ENCODE measurements at regions not wholly inside any gene's neighbourhood (a gene's known extent, or its start where the extent isn't known, plus 50 kb on each side); places are given as distances from the start of the nearest gene placed in this dataset.

DNA sequence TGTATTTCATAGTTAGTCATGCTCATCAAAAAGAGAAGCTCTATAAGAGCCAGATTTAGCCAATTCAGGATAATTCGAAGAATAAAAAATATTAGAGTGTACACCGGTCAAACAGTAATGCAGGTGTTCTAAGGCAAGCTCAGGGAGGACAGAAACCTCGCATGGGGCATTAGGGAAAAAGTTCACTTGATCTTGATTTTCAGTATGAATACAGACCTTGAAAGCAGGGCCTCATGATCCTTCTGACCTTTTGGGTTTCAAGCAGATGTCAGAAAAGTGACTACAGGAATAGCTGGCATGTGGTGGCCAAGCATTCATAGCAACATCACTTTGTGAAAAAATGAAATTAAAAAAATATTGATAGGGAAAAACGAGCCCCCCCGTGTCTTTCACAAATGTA, 394.9 kb downstream of the KIF4B start:
- no peak for DNase-seq (ENCODE audit: extremely low read depth, low read depth)
- TF ChIP-seq, protein P1, sequence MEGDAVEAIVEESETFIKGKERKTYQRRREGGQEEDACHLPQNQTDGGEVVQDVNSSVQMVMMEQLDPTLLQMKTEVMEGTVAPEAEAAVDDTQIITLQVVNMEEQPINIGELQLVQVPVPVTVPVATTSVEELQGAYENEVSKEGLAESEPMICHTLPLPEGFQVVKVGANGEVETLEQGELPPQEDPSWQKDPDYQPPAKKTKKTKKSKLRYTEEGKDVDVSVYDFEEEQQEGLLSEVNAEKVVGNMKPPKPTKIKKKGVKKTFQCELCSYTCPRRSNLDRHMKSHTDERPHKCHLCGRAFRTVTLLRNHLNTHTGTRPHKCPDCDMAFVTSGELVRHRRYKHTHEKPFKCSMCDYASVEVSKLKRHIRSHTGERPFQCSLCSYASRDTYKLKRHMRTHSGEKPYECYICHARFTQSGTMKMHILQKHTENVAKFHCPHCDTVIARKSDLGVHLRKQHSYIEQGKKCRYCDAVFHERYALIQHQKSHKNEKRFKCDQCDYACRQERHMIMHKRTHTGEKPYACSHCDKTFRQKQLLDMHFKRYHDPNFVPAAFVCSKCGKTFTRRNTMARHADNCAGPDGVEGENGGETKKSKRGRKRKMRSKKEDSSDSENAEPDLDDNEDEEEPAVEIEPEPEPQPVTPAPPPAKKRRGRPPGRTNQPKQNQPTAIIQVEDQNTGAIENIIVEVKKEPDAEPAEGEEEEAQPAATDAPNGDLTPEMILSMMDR (IDR thresholded peaks at IDR 0.05; ENCODE audit: low read depth, low read length), result no peak

DNA sequence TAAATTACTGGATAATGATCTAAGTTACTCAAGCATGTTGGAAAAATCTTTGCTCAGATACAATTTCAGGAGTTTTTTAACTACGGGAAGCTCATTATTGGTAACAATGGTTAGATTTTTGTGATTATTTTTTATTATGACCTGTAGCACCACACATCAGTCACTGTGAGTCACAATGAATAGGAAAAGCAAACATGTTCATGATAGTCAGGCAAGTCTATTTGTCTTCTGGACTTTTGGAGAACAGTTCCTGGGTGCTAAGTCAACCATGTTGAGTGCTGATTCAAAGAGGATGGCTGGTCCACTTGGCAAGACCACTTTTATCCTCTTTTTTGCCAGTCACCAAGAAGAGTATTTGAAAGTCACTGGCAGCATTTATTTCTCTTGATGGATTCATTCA, 403.2 kb downstream of the KIF4B start:
- DNase-seq (ENCODE audit: extremely low read depth, low read depth), result no peak
- TF ChIP-seq, protein P1 (IDR thresholded peaks at IDR 0.05; ENCODE audit: low read depth, low read length), result no peak

DNA sequence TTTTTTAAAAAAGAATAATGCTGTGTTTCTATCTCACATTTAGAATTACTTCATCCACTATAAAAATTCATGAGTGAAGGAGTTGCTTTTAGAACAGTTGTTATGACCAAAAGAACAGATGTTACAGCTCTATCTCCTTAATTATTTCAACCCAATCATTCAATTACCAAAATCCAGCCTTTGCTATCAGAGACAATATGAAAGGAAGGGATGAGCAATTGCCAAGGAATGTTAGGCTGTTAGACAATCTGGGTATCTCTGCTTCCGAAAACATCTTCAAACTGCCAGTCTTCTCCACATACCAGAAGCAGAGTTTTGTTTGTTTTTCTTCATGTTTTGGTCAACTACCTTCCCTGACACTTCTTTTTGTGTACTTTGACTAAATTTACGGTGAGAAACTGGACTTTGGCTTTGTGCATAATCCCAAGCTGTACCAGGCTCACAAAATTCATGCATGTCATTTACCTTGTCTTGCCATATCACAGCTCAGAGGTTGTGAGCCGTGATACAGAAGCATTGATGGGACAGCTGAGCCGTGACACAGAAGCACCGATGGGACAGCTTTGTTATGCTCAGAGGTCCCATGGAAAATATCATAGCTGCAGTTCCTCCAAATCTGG, 405.5 kb downstream of the KIF4B start:
- TF ChIP-seq, protein P1 (IDR thresholded peaks at IDR 0.05; ENCODE audit: low read depth, low read length), result no peak
- no peak for DNase-seq (ENCODE audit: extremely low read depth, low read depth)

DNA sequence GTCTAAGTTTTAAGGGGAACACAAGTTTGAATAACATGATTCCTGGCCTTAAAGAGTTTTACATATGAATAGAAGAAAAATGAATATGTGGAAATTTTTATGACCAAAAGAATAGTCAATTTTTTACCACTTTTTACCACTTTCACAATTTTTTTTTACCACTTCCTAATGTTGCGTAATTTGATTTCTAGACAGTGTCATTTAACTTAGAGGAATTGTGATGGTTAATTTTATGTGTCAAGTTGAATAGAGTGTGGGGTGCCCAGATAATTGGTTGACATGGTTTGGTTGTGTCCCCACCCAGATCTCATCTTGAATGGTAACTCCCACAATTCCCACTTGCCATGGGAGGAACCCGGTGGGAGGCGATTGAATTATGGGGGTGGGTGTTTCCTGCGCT, 416.6 kb downstream of the KIF4B start:
- no peak for DNase-seq (ENCODE audit: extremely low read depth, low read depth)
- TF ChIP-seq, protein P1 (IDR thresholded peaks at IDR 0.05; ENCODE audit: low read depth, low read length), result no peak

DNA sequence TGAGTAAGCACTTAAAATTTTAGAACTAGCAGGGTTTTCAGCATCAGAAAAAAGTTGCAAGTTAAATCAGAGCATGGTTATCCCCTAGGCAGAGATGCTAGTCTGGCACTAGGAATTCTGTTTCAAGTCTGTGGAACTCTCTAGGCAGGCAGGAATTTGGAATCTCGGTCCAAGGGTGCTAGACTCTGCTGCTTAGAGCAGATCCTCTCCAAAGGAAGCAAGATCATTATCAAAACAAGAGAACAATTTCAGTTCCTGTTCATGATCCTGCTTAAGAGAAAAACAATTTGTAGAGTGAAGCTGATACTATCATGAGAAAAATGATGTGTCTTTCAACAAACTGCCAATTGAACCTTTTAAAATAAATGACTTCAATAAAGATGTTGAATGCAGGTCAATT, 420.7 kb downstream of the KIF4B start:
- DNase-seq (ENCODE audit: extremely low read depth, low read depth), result no peak

DNA sequence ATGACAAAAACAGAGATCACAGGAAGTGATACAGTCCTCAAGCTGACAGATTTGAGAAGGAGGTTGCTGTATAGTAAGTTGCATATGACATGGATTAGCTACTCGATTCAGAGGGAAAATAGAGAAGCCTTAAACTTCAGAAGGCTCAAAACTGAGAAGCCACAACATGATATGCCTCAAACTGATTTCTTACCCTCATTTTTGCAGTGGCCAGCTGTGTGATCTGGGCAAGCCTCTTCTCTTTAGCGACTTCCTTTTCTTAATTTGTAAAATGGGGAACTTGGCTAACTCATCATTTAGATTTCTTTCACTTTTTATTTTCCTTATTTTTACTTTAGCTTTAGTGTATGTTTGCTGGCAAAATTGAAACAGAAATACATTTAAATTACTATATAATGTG, 421.1 kb downstream of the KIF4B start:
- TF ChIP-seq, protein P1 (IDR thresholded peaks at IDR 0.05; ENCODE audit: low read depth, low read length), result no peak
- DNase-seq (ENCODE audit: extremely low read depth, low read depth), result no peak

More for the DNA sequence above, 420.7 kb downstream of the KIF4B start:
- TF ChIP-seq, protein P1 (IDR thresholded peaks at IDR 0.05; ENCODE audit: low read depth, low read length), result no peak

DNA sequence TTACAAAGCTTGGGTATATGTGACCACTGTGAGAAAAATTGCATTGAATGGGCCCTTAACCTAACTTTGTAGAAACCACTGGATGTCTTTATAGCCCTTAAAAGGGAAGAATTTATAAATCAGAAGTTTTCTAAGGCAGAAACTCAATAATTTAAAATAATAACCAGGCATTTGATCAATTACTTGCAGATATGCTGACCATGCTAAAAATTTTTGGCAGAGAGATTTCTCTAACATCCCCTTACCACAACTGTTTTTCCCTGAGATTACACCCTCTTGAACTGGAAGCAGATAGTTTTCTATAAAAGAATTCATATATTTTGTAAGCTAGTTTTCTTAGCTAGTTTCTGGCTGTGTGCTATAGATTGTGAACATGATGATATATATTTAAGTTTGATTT, 428.3 kb downstream of the KIF4B start:
- TF ChIP-seq, protein P1 (IDR thresholded peaks at IDR 0.05; ENCODE audit: low read depth, low read length), result no peak
- no peak for DNase-seq (ENCODE audit: extremely low read depth, low read depth)

Data from AG09319 (cell line).